ENCODE measurements at regions not wholly inside any gene's neighbourhood (a gene's known extent, or its start where the extent isn't known, plus 50 kb on each side); places are given as distances from the start of the nearest gene placed in this dataset.

DNA sequence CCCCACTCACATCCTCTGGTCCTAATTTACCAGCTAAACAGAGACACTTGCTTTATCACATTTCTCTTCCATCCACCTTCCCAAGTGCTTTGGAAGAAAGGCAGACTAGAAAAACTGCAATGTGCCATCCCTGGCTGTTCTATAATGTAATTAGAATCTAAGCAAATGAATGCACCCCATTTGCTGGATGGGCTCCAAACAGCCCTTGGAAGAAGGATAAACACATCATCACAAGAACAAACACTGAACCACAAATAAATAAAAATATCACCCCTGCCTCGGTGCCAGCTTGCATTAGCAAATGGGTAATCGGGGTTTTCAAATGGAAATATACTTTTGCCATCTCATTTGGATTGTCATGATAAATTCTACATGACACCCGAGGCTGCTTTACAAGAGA is 296.6 kb upstream of the ISX start:
- TF ChIP-seq, protein P1, sequence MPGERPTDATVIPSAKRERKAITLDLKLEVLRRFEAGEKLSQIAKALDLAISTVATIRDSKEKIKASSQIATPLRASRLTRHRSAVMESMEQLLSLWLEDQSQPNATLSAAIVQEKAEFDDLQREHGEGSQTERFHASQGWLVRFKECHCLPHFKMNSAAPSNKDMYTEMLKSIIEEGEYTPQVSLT (CRISPR knock-in tag; IDR thresholded peaks at IDR 0.05; ENCODE audit: borderline replicate concordance, low read depth) = no peak
- no peak for TF ChIP-seq FOSL2 (CRISPR knock-in tag; IDR thresholded peaks at IDR 0.05)
- no peak for TF ChIP-seq KAT8 (CRISPR knock-in tag; IDR thresholded peaks at IDR 0.05)
- TF ChIP-seq, protein P2, sequence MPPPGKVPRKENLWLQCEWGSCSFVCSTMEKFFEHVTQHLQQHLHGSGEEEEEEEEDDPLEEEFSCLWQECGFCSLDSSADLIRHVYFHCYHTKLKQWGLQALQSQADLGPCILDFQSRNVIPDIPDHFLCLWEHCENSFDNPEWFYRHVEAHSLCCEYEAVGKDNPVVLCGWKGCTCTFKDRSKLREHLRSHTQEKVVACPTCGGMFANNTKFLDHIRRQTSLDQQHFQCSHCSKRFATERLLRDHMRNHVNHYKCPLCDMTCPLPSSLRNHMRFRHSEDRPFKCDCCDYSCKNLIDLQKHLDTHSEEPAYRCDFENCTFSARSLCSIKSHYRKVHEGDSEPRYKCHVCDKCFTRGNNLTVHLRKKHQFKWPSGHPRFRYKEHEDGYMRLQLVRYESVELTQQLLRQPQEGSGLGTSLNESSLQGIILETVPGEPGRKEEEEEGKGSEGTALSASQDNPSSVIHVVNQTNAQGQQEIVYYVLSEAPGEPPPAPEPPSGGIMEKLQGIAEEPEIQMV (CRISPR knock-in tag; IDR thresholded peaks at IDR 0.05; ENCODE audit: low read depth) = no peak
- TF ChIP-seq, protein P3, sequence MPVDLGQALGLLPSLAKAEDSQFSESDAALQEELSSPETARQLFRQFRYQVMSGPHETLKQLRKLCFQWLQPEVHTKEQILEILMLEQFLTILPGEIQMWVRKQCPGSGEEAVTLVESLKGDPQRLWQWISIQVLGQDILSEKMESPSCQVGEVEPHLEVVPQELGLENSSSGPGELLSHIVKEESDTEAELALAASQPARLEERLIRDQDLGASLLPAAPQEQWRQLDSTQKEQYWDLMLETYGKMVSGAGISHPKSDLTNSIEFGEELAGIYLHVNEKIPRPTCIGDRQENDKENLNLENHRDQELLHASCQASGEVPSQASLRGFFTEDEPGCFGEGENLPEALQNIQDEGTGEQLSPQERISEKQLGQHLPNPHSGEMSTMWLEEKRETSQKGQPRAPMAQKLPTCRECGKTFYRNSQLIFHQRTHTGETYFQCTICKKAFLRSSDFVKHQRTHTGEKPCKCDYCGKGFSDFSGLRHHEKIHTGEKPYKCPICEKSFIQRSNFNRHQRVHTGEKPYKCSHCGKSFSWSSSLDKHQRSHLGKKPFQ (CRISPR knock-in tag; IDR thresholded peaks at IDR 0.05; ENCODE audit: insufficient replicate concordance) = no peak
- no peak for TF ChIP-seq BRD4 (CRISPR knock-in tag; IDR thresholded peaks at IDR 0.05)
- TF ChIP-seq NFE2L1 (CRISPR knock-in tag; IDR thresholded peaks at IDR 0.05; ENCODE audit: borderline replicate concordance) = no peak
- TF ChIP-seq, protein P4, sequence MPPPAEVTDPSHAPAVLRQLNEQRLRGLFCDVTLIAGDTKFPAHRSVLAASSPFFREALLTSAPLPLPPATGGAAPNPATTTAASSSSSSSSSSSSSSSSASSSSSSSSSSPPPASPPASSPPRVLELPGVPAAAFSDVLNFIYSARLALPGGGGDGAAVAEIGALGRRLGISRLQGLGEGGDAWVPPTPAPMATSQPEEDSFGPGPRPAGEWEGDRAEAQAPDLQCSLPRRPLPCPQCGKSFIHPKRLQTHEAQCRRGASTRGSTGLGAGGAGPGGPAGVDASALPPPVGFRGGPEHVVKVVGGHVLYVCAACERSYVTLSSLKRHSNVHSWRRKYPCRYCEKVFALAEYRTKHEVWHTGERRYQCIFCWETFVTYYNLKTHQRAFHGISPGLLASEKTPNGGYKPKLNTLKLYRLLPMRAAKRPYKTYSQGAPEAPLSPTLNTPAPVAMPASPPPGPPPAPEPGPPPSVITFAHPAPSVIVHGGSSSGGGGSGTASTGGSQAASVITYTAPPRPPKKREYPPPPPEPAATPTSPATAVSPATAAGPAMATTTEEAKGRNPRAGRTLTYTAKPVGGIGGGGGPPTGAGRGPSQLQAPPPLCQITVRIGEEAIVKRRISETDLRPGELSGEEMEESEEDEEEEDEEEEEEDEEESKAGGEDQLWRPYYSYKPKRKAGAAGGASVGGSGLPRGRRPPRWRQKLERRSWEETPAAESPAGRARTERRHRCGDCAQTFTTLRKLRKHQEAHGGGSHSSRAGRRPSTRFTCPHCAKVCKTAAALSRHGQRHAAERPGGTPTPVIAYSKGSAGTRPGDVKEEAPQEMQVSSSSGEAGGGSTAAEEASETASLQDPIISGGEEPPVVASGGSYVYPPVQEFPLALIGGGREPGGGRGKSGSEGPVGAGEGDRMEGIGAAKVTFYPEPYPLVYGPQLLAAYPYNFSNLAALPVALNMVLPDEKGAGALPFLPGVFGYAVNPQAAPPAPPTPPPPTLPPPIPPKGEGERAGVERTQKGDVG (CRISPR knock-in tag; IDR thresholded peaks at IDR 0.05; ENCODE audit: borderline replicate concordance) = no peak
- TF ChIP-seq, protein P5, sequence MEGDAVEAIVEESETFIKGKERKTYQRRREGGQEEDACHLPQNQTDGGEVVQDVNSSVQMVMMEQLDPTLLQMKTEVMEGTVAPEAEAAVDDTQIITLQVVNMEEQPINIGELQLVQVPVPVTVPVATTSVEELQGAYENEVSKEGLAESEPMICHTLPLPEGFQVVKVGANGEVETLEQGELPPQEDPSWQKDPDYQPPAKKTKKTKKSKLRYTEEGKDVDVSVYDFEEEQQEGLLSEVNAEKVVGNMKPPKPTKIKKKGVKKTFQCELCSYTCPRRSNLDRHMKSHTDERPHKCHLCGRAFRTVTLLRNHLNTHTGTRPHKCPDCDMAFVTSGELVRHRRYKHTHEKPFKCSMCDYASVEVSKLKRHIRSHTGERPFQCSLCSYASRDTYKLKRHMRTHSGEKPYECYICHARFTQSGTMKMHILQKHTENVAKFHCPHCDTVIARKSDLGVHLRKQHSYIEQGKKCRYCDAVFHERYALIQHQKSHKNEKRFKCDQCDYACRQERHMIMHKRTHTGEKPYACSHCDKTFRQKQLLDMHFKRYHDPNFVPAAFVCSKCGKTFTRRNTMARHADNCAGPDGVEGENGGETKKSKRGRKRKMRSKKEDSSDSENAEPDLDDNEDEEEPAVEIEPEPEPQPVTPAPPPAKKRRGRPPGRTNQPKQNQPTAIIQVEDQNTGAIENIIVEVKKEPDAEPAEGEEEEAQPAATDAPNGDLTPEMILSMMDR (CRISPR knock-in tag; IDR thresholded peaks at IDR 0.05) = no peak
- no peak for TF ChIP-seq ZNF773 (CRISPR knock-in tag; IDR thresholded peaks at IDR 0.05; ENCODE audit: borderline replicate concordance)
- no peak for TF ChIP-seq MEIS2 (CRISPR knock-in tag; IDR thresholded peaks at IDR 0.05)
- no peak for TF ChIP-seq TBP (CRISPR knock-in tag; IDR thresholded peaks at IDR 0.05)
- TF ChIP-seq, protein P6, sequence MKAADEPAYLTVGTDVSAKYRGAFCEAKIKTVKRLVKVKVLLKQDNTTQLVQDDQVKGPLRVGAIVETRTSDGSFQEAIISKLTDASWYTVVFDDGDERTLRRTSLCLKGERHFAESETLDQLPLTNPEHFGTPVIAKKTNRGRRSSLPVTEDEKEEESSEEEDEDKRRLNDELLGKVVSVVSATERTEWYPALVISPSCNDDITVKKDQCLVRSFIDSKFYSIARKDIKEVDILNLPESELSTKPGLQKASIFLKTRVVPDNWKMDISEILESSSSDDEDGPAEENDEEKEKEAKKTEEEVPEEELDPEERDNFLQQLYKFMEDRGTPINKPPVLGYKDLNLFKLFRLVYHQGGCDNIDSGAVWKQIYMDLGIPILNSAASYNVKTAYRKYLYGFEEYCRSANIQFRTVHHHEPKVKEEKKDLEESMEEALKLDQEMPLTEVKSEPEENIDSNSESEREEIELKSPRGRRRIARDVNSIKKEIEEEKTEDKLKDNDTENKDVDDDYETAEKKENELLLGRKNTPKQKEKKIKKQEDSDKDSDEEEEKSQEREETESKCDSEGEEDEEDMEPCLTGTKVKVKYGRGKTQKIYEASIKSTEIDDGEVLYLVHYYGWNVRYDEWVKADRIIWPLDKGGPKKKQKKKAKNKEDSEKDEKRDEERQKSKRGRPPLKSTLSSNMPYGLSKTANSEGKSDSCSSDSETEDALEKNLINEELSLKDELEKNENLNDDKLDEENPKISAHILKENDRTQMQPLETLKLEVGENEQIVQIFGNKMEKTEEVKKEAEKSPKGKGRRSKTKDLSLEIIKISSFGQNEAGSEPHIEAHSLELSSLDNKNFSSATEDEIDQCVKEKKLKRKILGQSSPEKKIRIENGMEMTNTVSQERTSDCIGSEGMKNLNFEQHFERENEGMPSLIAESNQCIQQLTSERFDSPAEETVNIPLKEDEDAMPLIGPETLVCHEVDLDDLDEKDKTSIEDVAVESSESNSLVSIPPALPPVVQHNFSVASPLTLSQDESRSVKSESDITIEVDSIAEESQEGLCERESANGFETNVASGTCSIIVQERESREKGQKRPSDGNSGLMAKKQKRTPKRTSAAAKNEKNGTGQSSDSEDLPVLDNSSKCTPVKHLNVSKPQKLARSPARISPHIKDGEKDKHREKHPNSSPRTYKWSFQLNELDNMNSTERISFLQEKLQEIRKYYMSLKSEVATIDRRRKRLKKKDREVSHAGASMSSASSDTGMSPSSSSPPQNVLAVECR (CRISPR knock-in tag; IDR thresholded peaks at IDR 0.05; ENCODE audit: borderline replicate concordance) = no peak

Data from HepG2 (cell line).